ENCODE measurements at regions not wholly inside any gene's neighbourhood (a gene's known extent, or its start where the extent isn't known, plus 50 kb on each side); places are given as distances from the start of the nearest gene placed in this dataset.

GRCh38 chr2:107337209-107337898 lies 451.4 kb upstream of the ST6GAL2 start:
- Histone ChIP-seq H3K27me3 (ENCODE audit: low read depth, low read length) (no peaks in the 10 kb centered on the region), H4K20me1 (ENCODE audit: insufficient read depth, low read length) (no peaks in the 10 kb centered on the region), H3K4me1 (ENCODE audit: low read length) (peaks cover 7% of the 10 kb centered on the region; the same call in 1 of the 2 replicates), H3K4me3 (ENCODE audit: low read length) (no peak overlapping the region), H2AFZ (ENCODE audit: low read depth, low read length) (no peak overlapping the region), H3K9me3 (ENCODE audit: insufficient read depth, low read length) (peaks cover 4% of the 10 kb centered on the region), H3K9ac (ENCODE audit: low read length) (no peak overlapping the region), H3K36me3 (replicated peaks; ENCODE audit: low read depth, low read length) (peaks cover 4% of the 10 kb centered on the region), H3K79me2 (ENCODE audit: low read length) (no peaks in the 10 kb centered on the region), H3K27ac (ENCODE audit: low read length) (no peak overlapping the region), H3K4me2 (ENCODE audit: low read length) (no peak overlapping the region)
- no peak for TF ChIP-seq EZH2phosphoT487 (IDR thresholded peaks at IDR 0.05; ENCODE audit: low read depth)
- TF ChIP-seq, protein P1, sequence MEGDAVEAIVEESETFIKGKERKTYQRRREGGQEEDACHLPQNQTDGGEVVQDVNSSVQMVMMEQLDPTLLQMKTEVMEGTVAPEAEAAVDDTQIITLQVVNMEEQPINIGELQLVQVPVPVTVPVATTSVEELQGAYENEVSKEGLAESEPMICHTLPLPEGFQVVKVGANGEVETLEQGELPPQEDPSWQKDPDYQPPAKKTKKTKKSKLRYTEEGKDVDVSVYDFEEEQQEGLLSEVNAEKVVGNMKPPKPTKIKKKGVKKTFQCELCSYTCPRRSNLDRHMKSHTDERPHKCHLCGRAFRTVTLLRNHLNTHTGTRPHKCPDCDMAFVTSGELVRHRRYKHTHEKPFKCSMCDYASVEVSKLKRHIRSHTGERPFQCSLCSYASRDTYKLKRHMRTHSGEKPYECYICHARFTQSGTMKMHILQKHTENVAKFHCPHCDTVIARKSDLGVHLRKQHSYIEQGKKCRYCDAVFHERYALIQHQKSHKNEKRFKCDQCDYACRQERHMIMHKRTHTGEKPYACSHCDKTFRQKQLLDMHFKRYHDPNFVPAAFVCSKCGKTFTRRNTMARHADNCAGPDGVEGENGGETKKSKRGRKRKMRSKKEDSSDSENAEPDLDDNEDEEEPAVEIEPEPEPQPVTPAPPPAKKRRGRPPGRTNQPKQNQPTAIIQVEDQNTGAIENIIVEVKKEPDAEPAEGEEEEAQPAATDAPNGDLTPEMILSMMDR (IDR thresholded peaks at IDR 0.05; ENCODE audit: low read depth, low read length) = no peak

- Histone ChIP-seq H3K27me3 (ENCODE audit: low read depth, low read length) (no peaks in the 10 kb centered on the region), H3K27ac (ENCODE audit: low read length) (no peak overlapping the region), H3K36me3 (replicated peaks; ENCODE audit: low read depth, low read length) (peaks cover 7% of the 10 kb centered on the region), H3K9ac (ENCODE audit: low read length) (no peak overlapping the region), H3K4me2 (ENCODE audit: low read length) (no peak overlapping the region), H2AFZ (ENCODE audit: low read depth, low read length) (no peak overlapping the region), H3K4me1 (ENCODE audit: low read length) (peaks cover 11% of the 10 kb centered on the region), H3K79me2 (ENCODE audit: low read length) (no peaks in the 10 kb centered on the region), H3K4me3 (ENCODE audit: low read length) (no peak overlapping the region), H3K9me3 (ENCODE audit: insufficient read depth, low read length) (peaks cover 8% of the 10 kb centered on the region), H4K20me1 (ENCODE audit: insufficient read depth, low read length) (no peaks in the 10 kb centered on the region)
- no peak for TF ChIP-seq EZH2phosphoT487 (IDR thresholded peaks at IDR 0.05; ENCODE audit: low read depth)
- TF ChIP-seq, protein P1 (IDR thresholded peaks at IDR 0.05; ENCODE audit: low read depth, low read length) = no peak
These were observed 452.1 kb upstream of the ST6GAL2 start for GRCh38 chr2:107338059-107338458.

GRCh38 chr2:107338571-107338970 lies 452.6 kb upstream of the ST6GAL2 start:
- H3K36me3 ChIP-seq (replicated peaks; ENCODE audit: low read depth, low read length) = peaks cover 7% of the 10 kb centered on the region
- no peaks in the 10 kb centered on the region for H3K27me3 ChIP-seq (ENCODE audit: low read depth, low read length)
- H3K4me3 ChIP-seq (ENCODE audit: low read length) = no peak overlapping the region
- H4K20me1 ChIP-seq (ENCODE audit: insufficient read depth, low read length) = no peaks in the 10 kb centered on the region
- H3K27ac ChIP-seq (ENCODE audit: low read length) = no peak overlapping the region
- H3K9me3 ChIP-seq (ENCODE audit: insufficient read depth, low read length) = peaks cover 8% of the 10 kb centered on the region
- no peaks in the 10 kb centered on the region for H3K79me2 ChIP-seq (ENCODE audit: low read length)
- TF ChIP-seq, protein P1 (IDR thresholded peaks at IDR 0.05; ENCODE audit: low read depth, low read length) = no peak
- no peak for TF ChIP-seq EZH2phosphoT487 (IDR thresholded peaks at IDR 0.05; ENCODE audit: low read depth)
- H2AFZ ChIP-seq (ENCODE audit: low read depth, low read length) = no peak overlapping the region
- no peak overlapping the region for H3K4me2 ChIP-seq (ENCODE audit: low read length)
- H3K4me1 ChIP-seq (ENCODE audit: low read length) = peaks cover 15% of the 10 kb centered on the region
- H3K9ac ChIP-seq (ENCODE audit: low read length) = no peak overlapping the region

GRCh38 chr2:107340955-107341354 lies 455.0 kb upstream of the ST6GAL2 start:
- H3K4me2 ChIP-seq (ENCODE audit: low read length) = no peak overlapping the region
- TF ChIP-seq, protein P1 (IDR thresholded peaks at IDR 0.05; ENCODE audit: low read depth, low read length) = no peak
- no peak for TF ChIP-seq EZH2phosphoT487 (IDR thresholded peaks at IDR 0.05; ENCODE audit: low read depth)
- no peaks in the 10 kb centered on the region for H3K27me3 ChIP-seq (ENCODE audit: low read depth, low read length)
- H3K4me1 ChIP-seq (ENCODE audit: low read length) = peaks cover 20% of the 10 kb centered on the region
- no peak overlapping the region for H3K27ac ChIP-seq (ENCODE audit: low read length)
- no peak overlapping the region for H2AFZ ChIP-seq (ENCODE audit: low read depth, low read length)
- peaks cover 8% of the 10 kb centered on the region for H3K9me3 ChIP-seq (ENCODE audit: insufficient read depth, low read length)
- H3K4me3 ChIP-seq (ENCODE audit: low read length) = no peak overlapping the region
- H4K20me1 ChIP-seq (ENCODE audit: insufficient read depth, low read length) = no peaks in the 10 kb centered on the region
- no peak overlapping the region for H3K9ac ChIP-seq (ENCODE audit: low read length)
- peaks cover 7% of the 10 kb centered on the region for H3K36me3 ChIP-seq (replicated peaks; ENCODE audit: low read depth, low read length)
- H3K79me2 ChIP-seq (ENCODE audit: low read length) = no peaks in the 10 kb centered on the region
